Ovary (tissue), 3 donors: ENCODE measurements at regions not wholly inside any gene's neighbourhood (a gene's known extent, or its start where the extent isn't known, plus 50 kb on each side); places are given as distances from the start of the nearest gene placed in this dataset.

Experiments
- EP300 ChIP-seq: sonication (generic); formaldehyde crosslinking; IDR thresholded peaks from one replicate; pipeline ENCODE4 v1.6.1; 2017; ENCODE audit warnings: antibody characterized with exemption
- POLR2A ChIP-seq: fragments of 450-650 bp; IDR thresholded peaks from one replicate; pipeline ENCODE4 v1.6.1; 2017; ENCODE audit warnings: antibody characterized with exemption, mild to moderate bottlenecking, moderate library complexity
- TF ChIP-seq, protein P1 (sequence below), 3 donors: fragments of 450-650 bp in 2 of 3; fragments of 200-600 bp in 1 of 3; IDR thresholded peaks; one replicate each; pipeline versions ENCODE4 v1.5.1 to v1.8.0; 2016 to 2022; ENCODE audit warnings: antibody characterized with exemption in 3 of 3, mild to moderate bottlenecking in 1 of 3
- donor health status: DM: no; HTN: no; CAD: no.

DNA sequence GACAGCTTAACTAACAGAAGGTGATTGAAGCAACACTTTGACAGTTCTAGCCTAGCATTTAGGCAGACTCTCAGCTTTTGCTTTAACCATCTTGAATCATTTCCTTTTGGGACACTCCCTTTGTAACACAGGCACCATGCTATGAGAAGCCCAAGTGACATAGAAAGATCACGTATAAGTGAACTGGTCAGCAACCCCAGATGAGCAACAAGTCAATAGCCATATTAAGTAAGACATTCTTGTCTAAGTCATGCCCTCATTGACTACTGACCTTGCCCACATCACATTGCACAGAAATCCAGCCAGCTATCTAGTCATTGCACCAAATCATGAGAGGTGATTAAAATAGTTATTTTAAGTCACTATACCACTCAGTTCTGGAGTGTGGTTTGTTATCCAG, 476.8 kb downstream of the TRHDE start:
- TF ChIP-seq, protein P1, sequence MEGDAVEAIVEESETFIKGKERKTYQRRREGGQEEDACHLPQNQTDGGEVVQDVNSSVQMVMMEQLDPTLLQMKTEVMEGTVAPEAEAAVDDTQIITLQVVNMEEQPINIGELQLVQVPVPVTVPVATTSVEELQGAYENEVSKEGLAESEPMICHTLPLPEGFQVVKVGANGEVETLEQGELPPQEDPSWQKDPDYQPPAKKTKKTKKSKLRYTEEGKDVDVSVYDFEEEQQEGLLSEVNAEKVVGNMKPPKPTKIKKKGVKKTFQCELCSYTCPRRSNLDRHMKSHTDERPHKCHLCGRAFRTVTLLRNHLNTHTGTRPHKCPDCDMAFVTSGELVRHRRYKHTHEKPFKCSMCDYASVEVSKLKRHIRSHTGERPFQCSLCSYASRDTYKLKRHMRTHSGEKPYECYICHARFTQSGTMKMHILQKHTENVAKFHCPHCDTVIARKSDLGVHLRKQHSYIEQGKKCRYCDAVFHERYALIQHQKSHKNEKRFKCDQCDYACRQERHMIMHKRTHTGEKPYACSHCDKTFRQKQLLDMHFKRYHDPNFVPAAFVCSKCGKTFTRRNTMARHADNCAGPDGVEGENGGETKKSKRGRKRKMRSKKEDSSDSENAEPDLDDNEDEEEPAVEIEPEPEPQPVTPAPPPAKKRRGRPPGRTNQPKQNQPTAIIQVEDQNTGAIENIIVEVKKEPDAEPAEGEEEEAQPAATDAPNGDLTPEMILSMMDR (IDR thresholded peaks at IDR 0.05): no peak
- no peak for TF ChIP-seq EP300
- no peak for TF ChIP-seq POLR2A
